Left lung (tissue), 4 donors: ENCODE measurements at regions not wholly inside any gene's neighbourhood (a gene's known extent, or its start where the extent isn't known, plus 50 kb on each side); places are given as distances from the start of the nearest gene placed in this dataset.

Experiments used
- ATAC-seq: fragments of 200-7000 bp; cut with Tn5 transposase; one replicate; pipeline ENCODE4 v1.9.1; 2020; ENCODE audit warnings: moderate library complexity
- DNase-seq, 4 donors: peaks; one replicate each; pipeline ENCODE4 v3.0.0-alpha.2; 2013 to 2020
- H3K27ac ChIP-seq, 2 donors: fragments of 200-600 bp; sonication (generic) in 1 of 2; one replicate each; pipeline versions ENCODE4 v1.5.0 to v1.8.0; 2020 to 2021
- H3K27me3 ChIP-seq, 2 donors: fragments of 200-600 bp; sonication (generic) in 1 of 2; one replicate each; pipeline versions ENCODE4 v1.5.0 to v1.8.0; 2020 to 2021
- H3K36me3 ChIP-seq, 2 donors: fragments of 200-600 bp; sonication (generic) in 1 of 2; one replicate each; pipeline versions ENCODE4 v1.5.0 to v1.8.0; 2020 to 2021
- H3K4me1 ChIP-seq, 2 donors: fragments of 200-600 bp; one replicate each; pipeline ENCODE4 v1.8.0; 2021
- H3K4me3 ChIP-seq, 2 donors: fragments of 200-600 bp; sonication (generic) in 1 of 2; one replicate each; pipeline versions ENCODE4 v1.5.0 to v1.8.0; 2020 to 2021; ENCODE audit warnings: mild to moderate bottlenecking in 1 of 2
- H3K9me3 ChIP-seq, 2 donors: fragments of 200-600 bp; sonication (generic) in 1 of 2; one replicate each; pipeline versions ENCODE4 v1.5.0 to v1.8.0; 2020 to 2021
- intact Hi-C, 2 donors: fragments of 100-400 bp; cut with DNase I; formaldehyde crosslinking; loops; one replicate each; pipeline versions ENCODE4 v1.11.2 to v1.14.2; 2022
- TF ChIP-seq, protein P1 (sequence below), 2 donors: fragments of 200-600 bp; sonication (generic) in 1 of 2; IDR thresholded peaks; one replicate each; pipeline versions ENCODE4 v1.5.0 to v1.8.0; 2021; ENCODE audit warnings: antibody characterized with exemption in 2 of 2
- donor health status: DM: no; HTN: yes; CAD: no.
- donor health status: DM: no; HTN: no; CAD: no.

DNA sequence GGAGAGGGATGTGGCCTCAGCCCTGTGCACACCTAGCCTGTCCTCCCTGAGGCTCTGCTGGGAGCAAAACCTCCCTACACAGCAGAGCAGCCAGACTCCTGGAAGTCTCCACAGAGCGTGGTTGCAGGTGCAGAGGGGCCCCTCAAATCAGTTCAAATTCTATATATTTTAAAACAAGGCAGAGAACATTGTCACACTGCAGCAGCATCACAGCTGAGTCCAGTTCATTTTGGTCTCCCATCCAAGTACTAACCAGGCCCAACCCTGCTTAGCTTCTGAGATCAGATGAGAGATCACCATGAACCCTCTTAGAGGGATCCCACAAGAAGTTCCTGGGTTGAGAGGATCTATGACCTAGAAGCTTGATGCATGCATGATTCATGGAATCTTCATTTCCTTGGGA, 331.0 kb upstream of the RGMA start:
- TF ChIP-seq, protein P1, sequence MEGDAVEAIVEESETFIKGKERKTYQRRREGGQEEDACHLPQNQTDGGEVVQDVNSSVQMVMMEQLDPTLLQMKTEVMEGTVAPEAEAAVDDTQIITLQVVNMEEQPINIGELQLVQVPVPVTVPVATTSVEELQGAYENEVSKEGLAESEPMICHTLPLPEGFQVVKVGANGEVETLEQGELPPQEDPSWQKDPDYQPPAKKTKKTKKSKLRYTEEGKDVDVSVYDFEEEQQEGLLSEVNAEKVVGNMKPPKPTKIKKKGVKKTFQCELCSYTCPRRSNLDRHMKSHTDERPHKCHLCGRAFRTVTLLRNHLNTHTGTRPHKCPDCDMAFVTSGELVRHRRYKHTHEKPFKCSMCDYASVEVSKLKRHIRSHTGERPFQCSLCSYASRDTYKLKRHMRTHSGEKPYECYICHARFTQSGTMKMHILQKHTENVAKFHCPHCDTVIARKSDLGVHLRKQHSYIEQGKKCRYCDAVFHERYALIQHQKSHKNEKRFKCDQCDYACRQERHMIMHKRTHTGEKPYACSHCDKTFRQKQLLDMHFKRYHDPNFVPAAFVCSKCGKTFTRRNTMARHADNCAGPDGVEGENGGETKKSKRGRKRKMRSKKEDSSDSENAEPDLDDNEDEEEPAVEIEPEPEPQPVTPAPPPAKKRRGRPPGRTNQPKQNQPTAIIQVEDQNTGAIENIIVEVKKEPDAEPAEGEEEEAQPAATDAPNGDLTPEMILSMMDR (IDR thresholded peaks at IDR 0.05): no peak
- H3K27me3 ChIP-seq: no peaks in the 10 kb centered on the region
- H3K9me3 ChIP-seq: no peaks in the 10 kb centered on the region
- DNase-seq (no peak), ATAC-seq (no peak)
- no peak overlapping the region for H3K4me3 ChIP-seq
- intact Hi-C loops: no loop called here
- no peak overlapping the region for H3K27ac ChIP-seq
- no peaks in the 10 kb centered on the region for H3K36me3 ChIP-seq
- no peaks in the 10 kb centered on the region for H3K4me1 ChIP-seq

DNA sequence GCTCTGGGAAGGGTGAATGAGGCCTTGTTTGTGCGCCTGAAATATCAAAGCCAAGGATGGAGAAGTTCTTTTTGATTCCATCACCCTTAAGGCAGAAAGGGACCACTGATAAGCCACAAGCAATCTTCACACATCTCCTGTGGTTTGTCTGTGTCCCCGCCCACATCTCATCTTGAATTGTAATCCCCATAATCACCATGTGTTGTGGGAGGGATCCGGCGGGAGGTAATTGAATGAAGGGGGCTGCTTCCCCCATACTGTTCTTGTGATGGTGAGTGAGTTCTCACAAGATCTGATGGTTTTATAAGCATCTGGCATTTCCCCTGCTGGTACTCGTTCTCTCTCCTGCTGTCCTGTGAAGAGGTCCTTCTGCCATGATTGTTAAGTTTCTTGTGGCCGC, 329.6 kb upstream of the RGMA start:
- DNase-seq (no peak), ATAC-seq (no peak)
- Histone ChIP-seq H3K9me3 (no peaks in the 10 kb centered on the region), H3K27me3 (no peaks in the 10 kb centered on the region), H3K4me3 (no peak overlapping the region), H3K36me3 (no peaks in the 10 kb centered on the region), H3K27ac (no peak overlapping the region), H3K4me1 (no peaks in the 10 kb centered on the region)
- intact Hi-C loops: no loop called here
- TF ChIP-seq, protein P1 (IDR thresholded peaks at IDR 0.05): no peak

DNA sequence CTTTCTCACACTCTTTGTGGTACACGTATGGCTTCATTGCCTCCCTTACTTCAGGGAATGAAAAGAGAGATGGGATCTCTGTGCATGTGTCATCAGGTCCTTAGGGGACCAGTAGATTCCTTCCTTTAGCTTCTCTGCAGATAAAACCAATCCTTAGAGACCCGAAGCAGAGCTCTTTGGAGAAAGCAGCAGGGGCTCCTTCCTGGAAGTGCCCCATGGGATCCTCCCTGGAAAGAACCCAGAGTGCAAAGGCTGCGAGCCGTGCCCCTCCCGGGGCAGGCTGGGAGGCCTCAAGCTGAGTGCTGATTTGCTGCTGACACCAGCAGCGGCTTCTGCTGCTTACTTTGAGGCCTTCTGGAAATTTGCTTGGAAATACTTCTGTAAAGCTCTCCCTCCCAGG, 328.6 kb upstream of the RGMA start:
- H3K27ac ChIP-seq: no peak overlapping the region
- DNase-seq: no peak
- H3K27me3 ChIP-seq: no peaks in the 10 kb centered on the region
- H3K36me3 ChIP-seq: no peaks in the 10 kb centered on the region
- no peaks in the 10 kb centered on the region for H3K4me1 ChIP-seq
- ATAC-seq: no peak
- TF ChIP-seq, protein P1 (IDR thresholded peaks at IDR 0.05): no peak
- H3K4me3 ChIP-seq: no peak overlapping the region
- no peaks in the 10 kb centered on the region for H3K9me3 ChIP-seq
- intact Hi-C loops: no loop called here

DNA sequence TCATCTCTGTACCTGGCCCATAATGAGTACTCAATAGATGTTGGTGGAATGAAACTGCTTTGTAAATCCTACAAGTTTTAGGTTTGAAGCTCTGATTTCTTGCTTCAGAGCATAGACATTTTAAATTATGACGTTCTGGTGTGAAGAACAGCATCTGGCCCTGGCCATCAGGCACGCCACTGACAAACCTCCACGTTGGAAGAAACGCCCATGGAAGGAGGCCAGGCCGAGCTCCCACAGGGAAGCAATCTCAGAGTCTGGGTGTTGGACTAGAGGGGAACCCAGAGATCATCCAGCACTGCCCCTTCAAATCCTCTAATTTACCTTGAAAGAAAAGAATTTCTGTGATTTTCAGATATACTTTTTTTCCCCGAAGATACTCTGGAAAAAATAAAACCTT, 328.1 kb upstream of the RGMA start:
- no peaks in the 10 kb centered on the region for H3K4me1 ChIP-seq
- no peak for ATAC-seq

DNA sequence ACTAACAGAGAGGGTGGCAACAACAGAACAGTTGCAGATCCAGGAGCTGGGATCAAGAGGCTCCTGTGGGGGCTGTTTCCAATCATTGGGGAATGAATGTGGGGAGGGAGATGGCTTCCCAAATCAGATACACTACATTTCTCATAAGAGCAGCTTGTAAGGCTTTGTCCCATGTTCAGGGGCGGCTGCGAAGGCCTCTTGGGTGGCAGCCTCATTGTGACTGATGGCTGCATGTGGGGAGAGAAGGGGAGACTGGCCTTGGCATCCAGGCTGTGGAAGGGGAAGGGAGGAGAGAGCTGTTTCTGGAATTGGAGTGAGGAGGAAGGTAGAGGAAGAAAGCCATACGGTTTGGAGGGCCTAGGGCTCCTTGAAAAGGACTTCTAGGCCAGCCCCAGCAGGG, 326.6 kb upstream of the RGMA start:
- Histone ChIP-seq H3K27ac (no peak overlapping the region), H3K9me3 (no peaks in the 10 kb centered on the region), H3K4me3 (no peak overlapping the region), H3K27me3 (no peaks in the 10 kb centered on the region), H3K4me1 (no peaks in the 10 kb centered on the region), H3K36me3 (no peaks in the 10 kb centered on the region)
- intact Hi-C loops: no loop called here
- DNase-seq (no peak), ATAC-seq (no peak)
- TF ChIP-seq, protein P1 (IDR thresholded peaks at IDR 0.05): no peak

More for the DNA sequence above, 328.1 kb upstream of the RGMA start:
- intact Hi-C loops: no loop called here
- TF ChIP-seq, protein P1 (IDR thresholded peaks at IDR 0.05): no peak
- H3K4me3 ChIP-seq: no peak overlapping the region
- H3K9me3 ChIP-seq: no peaks in the 10 kb centered on the region
- H3K36me3 ChIP-seq: no peaks in the 10 kb centered on the region
- no peak for DNase-seq
- no peaks in the 10 kb centered on the region for H3K27me3 ChIP-seq
- H3K27ac ChIP-seq: no peak overlapping the region
